NCI-H2107 treated with DMSO at 0.1 percent for 48 hours (cell line): ENCODE measurements at regions not wholly inside any gene's neighbourhood (a gene's known extent, or its start where the extent isn't known, plus 50 kb on each side); places are given as distances from the start of the nearest gene placed in this dataset.
A peak's percentile ranks its signal among the peaks of the same experiment; 100 is the strongest.
"Not testable (repeated sequence)": the region's sequence is repeated elsewhere in the genome, so short reads cannot be mapped to it uniquely, and the experiment has no call there.

Source experiments
- DNase-seq: peaks from one replicate; lab custom pipeline; 2025; ENCODE audit not compliant: unreplicated experiment; lab: John Stamatoyannopoulos, UW

- no peak for DNase-seq
Observed at GRCh38 chr6:159642995-159643394, 50.0 kb downstream of the SOD2 start.

GRCh38 chr6:159642481-159642880 lies 50.6 kb downstream of the SOD2 start:
- DNase-seq = no peak

- DNase-seq = no peak
Observed at GRCh38 chr6:159640722-159641482, 52.1 kb downstream of the SOD2 start.

DNA sequence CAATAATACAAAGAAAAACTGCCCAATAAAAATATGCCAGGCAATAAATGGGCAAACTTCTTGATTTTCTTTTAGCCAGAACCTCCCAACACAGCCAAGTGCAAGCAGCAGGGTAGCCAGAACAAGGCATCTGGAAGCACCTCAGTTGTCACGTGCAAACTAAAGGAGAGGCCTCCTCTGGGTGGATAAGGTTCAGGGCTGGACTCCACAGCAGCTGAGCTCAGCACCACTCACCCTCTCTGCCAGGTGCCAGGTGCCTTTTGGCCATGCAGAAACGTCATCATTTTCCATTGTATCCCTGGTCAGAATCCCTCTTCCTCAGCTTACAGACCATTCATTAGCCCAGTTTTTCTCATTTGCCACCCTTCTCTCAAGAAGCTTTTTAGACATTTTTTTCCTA lies 52.7 kb downstream of the SOD2 start:
- DNase-seq = peak; percentile 26

GRCh38 chr6:159639721-159640120 lies 53.3 kb downstream of the SOD2 start:
- peak; percentile 43 for DNase-seq

GRCh38 chr6:159633196-159633595 lies 59.8 kb downstream of the SOD2 start:
- DNase-seq = no peak

DNA sequence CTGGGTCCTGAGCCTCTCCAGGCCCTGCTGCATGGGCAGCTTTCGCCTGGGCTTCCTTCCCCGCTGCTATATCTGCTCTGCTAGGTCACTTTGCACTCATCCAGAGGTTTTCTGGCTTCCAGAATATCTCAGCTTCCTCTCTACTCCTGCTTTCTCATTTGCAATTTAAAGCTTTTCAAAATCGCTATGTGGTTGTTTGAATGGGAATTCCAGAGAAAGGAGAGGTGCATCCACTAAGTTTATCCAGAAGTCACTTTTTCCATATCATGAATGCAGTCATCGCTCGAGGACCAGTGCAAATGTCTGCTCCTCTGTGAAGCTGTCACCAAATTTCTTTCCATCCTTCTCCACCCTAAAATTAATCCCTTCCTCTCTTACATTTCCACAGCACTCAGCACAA lies 61.2 kb downstream of the SOD2 start:
- DNase-seq = no peak

DNA sequence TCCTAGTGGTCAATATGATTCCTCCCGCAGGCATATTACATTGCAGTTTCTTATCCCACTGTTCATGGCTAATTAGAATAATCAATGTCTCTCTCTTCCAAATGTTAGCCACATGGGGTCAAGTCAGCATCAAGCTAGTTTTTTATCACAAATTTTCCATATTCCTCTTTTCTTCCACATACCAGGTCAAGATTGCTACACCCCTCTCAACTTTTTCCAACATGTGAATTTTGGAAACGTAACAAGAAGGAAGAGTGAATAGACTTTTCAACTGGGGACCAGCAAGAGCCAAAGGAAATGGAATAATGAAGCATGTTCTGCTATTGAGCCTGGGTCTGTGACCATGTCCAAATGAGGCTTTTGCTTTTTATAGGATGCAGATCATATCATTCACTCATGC lies 65.1 kb downstream of the SOD2 start:
- no peak for DNase-seq

GRCh38 chr6:159626506-159626905 lies 66.5 kb downstream of the SOD2 start:
- not testable (repeated sequence) for DNase-seq

DNA sequence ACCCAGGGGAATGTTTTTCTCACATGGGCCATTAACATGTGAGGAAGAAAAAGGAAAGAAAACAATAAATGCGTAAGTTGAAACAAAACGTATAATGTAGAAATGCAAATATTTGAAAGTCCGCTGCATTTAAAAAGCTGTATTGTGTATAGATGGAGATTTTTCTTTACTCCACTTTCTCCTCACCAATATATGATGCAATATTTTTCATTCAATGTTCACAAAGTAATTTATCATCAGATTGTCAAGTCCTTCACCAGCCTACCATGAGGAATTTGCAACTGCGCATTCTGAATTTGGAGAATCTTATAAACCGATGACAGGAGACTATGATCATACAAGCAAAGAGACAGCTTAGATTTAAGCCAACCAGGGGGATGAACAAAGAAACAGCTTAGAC lies 69.9 kb downstream of the SOD2 start:
- DNase-seq = no peak

GRCh38 chr6:159620947-159621346 lies 72.1 kb downstream of the SOD2 start:
- DNase-seq = no peak

- no peak for DNase-seq
Observed at GRCh38 chr6:159617444-159617843, 75.6 kb downstream of the SOD2 start.

DNA sequence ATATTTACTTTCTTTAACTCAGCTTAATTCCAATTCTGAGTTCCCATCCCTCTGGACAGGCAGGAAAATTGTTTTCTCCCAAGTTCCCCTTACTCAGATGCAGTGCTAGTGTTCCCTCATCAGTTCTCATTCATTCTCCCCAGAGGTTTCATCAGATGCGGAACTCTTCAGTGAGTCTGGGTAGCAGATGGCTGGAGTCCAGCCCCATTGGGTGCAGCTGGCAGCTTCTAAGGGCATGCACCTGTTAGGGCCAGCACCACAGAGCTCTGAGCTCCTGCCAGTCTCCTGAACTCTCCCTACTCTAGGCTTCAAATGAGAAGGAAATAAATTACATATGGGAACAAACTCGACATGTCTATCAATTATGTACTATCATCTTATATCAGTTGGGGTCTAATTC lies 76.6 kb downstream of the SOD2 start:
- no peak for DNase-seq

DNA sequence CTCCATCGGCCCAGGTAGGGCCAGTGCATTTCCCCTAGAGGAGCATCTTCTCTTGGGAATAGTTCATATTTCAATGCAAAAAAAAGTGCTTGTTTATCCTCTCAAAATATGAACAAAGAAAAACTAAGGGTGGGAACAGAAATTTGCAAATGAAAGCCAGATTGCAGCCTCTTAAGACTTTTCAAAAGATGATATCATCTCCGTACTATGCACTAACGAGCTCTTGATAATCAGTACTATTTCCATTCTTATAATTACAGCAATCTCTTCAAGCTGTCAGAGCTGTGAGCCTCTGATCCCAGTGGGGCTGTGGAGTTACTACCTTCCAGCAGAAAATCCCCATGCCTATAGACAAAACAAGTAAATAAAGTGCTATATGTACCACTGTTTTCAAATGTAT lies 77.1 kb downstream of the SOD2 start:
- no peak for DNase-seq

GRCh38 chr6:159610881-159611280 lies 82.2 kb downstream of the SOD2 start:
- no peak for DNase-seq

GRCh38 chr6:159609652-159610178 lies 83.3 kb downstream of the SOD2 start:
- DNase-seq = no peak

DNA sequence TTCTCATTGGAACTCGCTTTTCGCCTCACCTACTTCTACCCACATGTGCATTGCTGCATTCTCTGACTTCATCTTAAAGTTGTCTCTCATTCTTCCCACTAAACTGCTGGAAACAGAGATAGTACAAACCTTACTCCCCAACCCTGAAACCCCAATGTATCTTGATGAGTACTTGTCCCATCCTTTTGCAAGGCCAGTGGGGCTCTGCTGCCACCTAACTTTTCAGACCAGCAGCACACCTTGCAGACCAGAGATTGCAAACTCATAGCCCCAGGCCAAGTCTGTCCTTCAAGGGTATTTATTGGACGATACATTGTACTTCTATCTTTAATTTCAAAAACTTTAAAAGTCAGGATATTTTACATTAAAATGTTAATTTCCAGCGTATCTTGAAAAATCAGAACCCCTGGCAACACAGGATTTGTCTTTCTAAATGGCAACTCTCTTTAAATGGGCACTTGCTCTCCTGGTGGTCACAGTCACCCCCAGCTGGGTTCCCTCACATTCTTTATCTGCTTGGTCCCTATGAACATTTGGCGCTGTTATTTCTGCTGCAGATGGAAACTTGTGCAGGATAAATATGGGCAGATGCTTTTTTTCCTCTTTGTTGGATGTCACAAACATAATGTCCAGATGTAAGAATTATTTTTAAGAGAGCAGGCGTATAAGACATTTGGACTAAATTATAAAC lies 83.9 kb downstream of the SOD2 start:
- no peak for DNase-seq

DNA sequence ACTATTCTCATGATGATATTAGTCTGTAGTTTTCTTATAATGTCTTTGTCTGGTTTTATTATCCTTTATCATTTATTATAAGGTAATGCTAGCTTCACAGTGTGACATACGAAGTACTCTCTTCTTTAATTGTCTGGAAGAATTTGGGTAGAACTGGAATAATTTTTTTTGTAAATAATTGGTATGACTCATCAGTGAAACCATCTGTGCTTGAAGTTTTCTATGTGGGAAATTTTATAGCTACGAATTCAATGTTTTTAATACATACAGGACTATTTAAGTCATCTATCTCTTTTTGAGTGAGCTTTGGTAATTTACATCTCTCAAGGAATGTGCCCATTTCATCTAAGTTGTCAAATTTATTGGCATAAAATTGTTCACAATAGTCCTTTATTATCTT lies 86.3 kb downstream of the SOD2 start:
- DNase-seq = no peak

GRCh38 chr6:159604443-159604956 lies 88.5 kb downstream of the SOD2 start:
- DNase-seq = no peak

- DNase-seq = no peak
Observed at GRCh38 chr6:159602431-159603041, 90.5 kb downstream of the SOD2 start.

- DNase-seq = no peak
Observed at GRCh38 chr6:159601211-159601610, 91.8 kb downstream of the SOD2 start.

- DNase-seq = no peak
Observed at GRCh38 chr6:159595173-159595572, 97.9 kb downstream of the SOD2 start.
